ENCODE measurements at regions not wholly inside any gene's neighbourhood (a gene's known extent, or its start where the extent isn't known, plus 50 kb on each side); places are given as distances from the start of the nearest gene placed in this dataset.
A peak's percentile ranks its signal among the peaks of the same experiment; 100 is the strongest.

- no peak for DNase-seq
- Histone ChIP-seq H3K27me3 (ENCODE audit: low read depth) (no peaks in the 10 kb centered on the region), H3K9me3 (replicated peaks) (no peaks in the 10 kb centered on the region), H3K36me3 (no peaks in the 10 kb centered on the region), H3K4me3 (no peak overlapping the region), H3K27ac (replicated peaks) (no peak overlapping the region), H3K4me1 (no peaks in the 10 kb centered on the region)
- intact Hi-C loops (cut with micrococcal nuclease), result no loop called here
- TF ChIP-seq CTCF (IDR thresholded peaks at IDR 0.05; ENCODE audit: borderline replicate concordance), result no peak
These were observed 707.6 kb downstream of the QKI start for GRCh38 chr6:164122109-164122508.

GRCh38 chr6:164121527-164121926 is 707.0 kb downstream of the QKI start:
- H3K9me3 ChIP-seq (replicated peaks), result no peaks in the 10 kb centered on the region
- H3K4me3 ChIP-seq, result no peak overlapping the region
- no peak for TF ChIP-seq CTCF (IDR thresholded peaks at IDR 0.05; ENCODE audit: borderline replicate concordance)
- no peak overlapping the region for H3K27ac ChIP-seq (replicated peaks)
- intact Hi-C loops (cut with micrococcal nuclease), result no loop called here
- H3K27me3 ChIP-seq (ENCODE audit: low read depth), result no peaks in the 10 kb centered on the region
- DNase-seq, result no peak
- no peaks in the 10 kb centered on the region for H3K36me3 ChIP-seq
- H3K4me1 ChIP-seq, result no peaks in the 10 kb centered on the region

- no peaks in the 10 kb centered on the region for H3K9me3 ChIP-seq (replicated peaks)
- no peak overlapping the region for H3K4me3 ChIP-seq
- no peaks in the 10 kb centered on the region for H3K27me3 ChIP-seq (ENCODE audit: low read depth)
- peaks cover 8% of the 10 kb centered on the region for H3K4me1 ChIP-seq
- intact Hi-C loops (cut with micrococcal nuclease), result no loop called here
- TF ChIP-seq CTCF (IDR thresholded peaks at IDR 0.05; ENCODE audit: borderline replicate concordance), result no peak
- H3K36me3 ChIP-seq, result no peaks in the 10 kb centered on the region
- DNase-seq, result no peak
- H3K27ac ChIP-seq (replicated peaks), result no peak overlapping the region
These were observed 700.1 kb downstream of the QKI start for GRCh38 chr6:164114651-164115050.

GRCh38 chr6:164114051-164114450 is 699.5 kb downstream of the QKI start:
- intact Hi-C loops (cut with micrococcal nuclease), result no loop called here
- peaks cover 12% of the 10 kb centered on the region for H3K4me1 ChIP-seq
- DNase-seq, result no peak
- H3K9me3 ChIP-seq (replicated peaks), result no peaks in the 10 kb centered on the region
- no peak overlapping the region for H3K4me3 ChIP-seq
- H3K27me3 ChIP-seq (ENCODE audit: low read depth), result no peaks in the 10 kb centered on the region
- no peak overlapping the region for H3K27ac ChIP-seq (replicated peaks)
- no peak for TF ChIP-seq CTCF (IDR thresholded peaks at IDR 0.05; ENCODE audit: borderline replicate concordance)
- H3K36me3 ChIP-seq, result no peaks in the 10 kb centered on the region

- TF ChIP-seq CTCF (IDR thresholded peaks at IDR 0.05; ENCODE audit: borderline replicate concordance), result no peak
- peaks cover 13% of the 10 kb centered on the region for H3K4me1 ChIP-seq
- H3K27ac ChIP-seq (replicated peaks), result no peak overlapping the region
- no peaks in the 10 kb centered on the region for H3K36me3 ChIP-seq
- no peak overlapping the region for H3K4me3 ChIP-seq
- no peaks in the 10 kb centered on the region for H3K9me3 ChIP-seq (replicated peaks)
- no peaks in the 10 kb centered on the region for H3K27me3 ChIP-seq (ENCODE audit: low read depth)
- intact Hi-C loops (cut with micrococcal nuclease), result no loop called here
- DNase-seq, result no peak
These were observed 699.1 kb downstream of the QKI start for GRCh38 chr6:164113637-164114036.

- Histone ChIP-seq H3K36me3 (no peaks in the 10 kb centered on the region), H3K4me1 (peaks cover 36% of the 10 kb centered on the region), H3K4me3 (peak overlapping the region; percentile 48), H3K27me3 (ENCODE audit: low read depth) (no peaks in the 10 kb centered on the region), H3K9me3 (replicated peaks) (no peaks in the 10 kb centered on the region), H3K27ac (replicated peaks) (peak overlapping the region; percentile 96)
- intact Hi-C loops (cut with micrococcal nuclease), result loop anchor here (5.0 to 10.0 kb wide), 2 partner anchors 147 to 545 kb away; no protein-coding TSS in a partner anchor
- DNase-seq, result peak; percentile 52
- peak; percentile 81 for TF ChIP-seq CTCF (IDR thresholded peaks at IDR 0.05; ENCODE audit: borderline replicate concordance)
These were observed 695.2 kb downstream of the QKI start for GRCh38 chr6:164109770-164110140.

Measured in left ventricle myocardium inferior (tissue), 1 donor.